ENCODE measurements at regions not wholly inside any gene's neighbourhood (a gene's known extent, or its start where the extent isn't known, plus 50 kb on each side); places are given as distances from the start of the nearest gene placed in this dataset.

GRCh38 chr14:85391455-85391854 is 138.5 kb upstream of the FLRT2 start:
- no peak overlapping the region for H2AFZ ChIP-seq (ENCODE audit: low read depth, low read length)
- H3K4me1 ChIP-seq (ENCODE audit: insufficient read depth, low read length) = peaks cover 5% of the 10 kb centered on the region; the same call in 1 of the 2 replicates
- no peak overlapping the region for H3K4me3 ChIP-seq (ENCODE audit: low read depth in 1 of 2, low read length in 2 of 2)
- no peak overlapping the region for H3K4me2 ChIP-seq (ENCODE audit: insufficient read depth, low read length)
- no peak overlapping the region for H3K27ac ChIP-seq (ENCODE audit: low read length)
- ATAC-seq (ENCODE audit: insufficient read depth, low read depth) (no peak), DNase-seq (no peak)
- H3K79me2 ChIP-seq (ENCODE audit: insufficient read depth, low read length) = no peaks in the 10 kb centered on the region
- H3K9ac ChIP-seq (ENCODE audit: low read depth, low read length) = no peak overlapping the region
- H3K9me3 ChIP-seq (ENCODE audit: insufficient read depth, low read length, severe bottlenecking) = no peaks in the 10 kb centered on the region
- TF ChIP-seq EZH2 (IDR thresholded peaks at IDR 0.05; ENCODE audit: borderline replicate concordance, low read depth, low read length, severe bottlenecking) (no peak), CTCF (IDR thresholded peaks at IDR 0.05; ENCODE audit: borderline replicate concordance, extremely low read depth, low read length, poor library complexity, severe bottlenecking) (no peak)
- no peaks in the 10 kb centered on the region for H3K27me3 ChIP-seq (ENCODE audit: insufficient read depth, low read length, poor library complexity)
- H3K36me3 ChIP-seq (ENCODE audit: insufficient read depth, low read length) = no peaks in the 10 kb centered on the region
- no peaks in the 10 kb centered on the region for H4K20me1 ChIP-seq (ENCODE audit: insufficient read depth, low read length)

DNA sequence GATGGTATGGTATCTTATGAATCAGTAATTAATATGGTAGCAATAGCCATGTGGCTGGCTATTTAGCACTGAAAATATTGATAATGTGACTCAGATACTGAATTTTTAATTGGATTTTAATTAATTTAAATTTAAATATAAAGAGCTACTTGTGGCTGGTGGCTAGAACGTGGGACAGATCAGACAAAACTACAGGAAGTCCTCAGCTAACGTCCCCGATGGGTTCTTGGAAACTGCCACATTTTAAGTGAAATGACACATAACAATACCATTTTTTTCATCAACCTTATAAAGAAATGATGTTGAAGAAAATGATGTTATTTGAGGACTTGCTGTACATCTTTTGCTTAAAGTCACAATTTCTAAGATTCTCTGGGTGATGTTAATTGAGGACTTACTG is 138.1 kb upstream of the FLRT2 start:
- Histone ChIP-seq H3K4me1 (ENCODE audit: insufficient read depth, low read length) (peaks cover 5% of the 10 kb centered on the region; the same call in 1 of the 2 replicates), H3K27me3 (ENCODE audit: insufficient read depth, low read length, poor library complexity) (no peaks in the 10 kb centered on the region), H3K4me2 (ENCODE audit: insufficient read depth, low read length) (no peak overlapping the region), H3K4me3 (ENCODE audit: low read depth in 1 of 2, low read length in 2 of 2) (no peak overlapping the region), H3K9me3 (ENCODE audit: insufficient read depth, low read length, severe bottlenecking) (no peaks in the 10 kb centered on the region), H3K79me2 (ENCODE audit: insufficient read depth, low read length) (no peaks in the 10 kb centered on the region), H3K27ac (ENCODE audit: low read length) (no peak overlapping the region), H3K36me3 (ENCODE audit: insufficient read depth, low read length) (no peaks in the 10 kb centered on the region), H2AFZ (ENCODE audit: low read depth, low read length) (no peak overlapping the region), H4K20me1 (ENCODE audit: insufficient read depth, low read length) (no peaks in the 10 kb centered on the region), H3K9ac (ENCODE audit: low read depth, low read length) (no peak overlapping the region)
- peak; percentile 5 for DNase-seq
- no peak for TF ChIP-seq CTCF (IDR thresholded peaks at IDR 0.05; ENCODE audit: borderline replicate concordance, extremely low read depth, low read length, poor library complexity, severe bottlenecking)
- TF ChIP-seq EZH2 (IDR thresholded peaks at IDR 0.05; ENCODE audit: borderline replicate concordance, low read depth, low read length, severe bottlenecking) = no peak
- ATAC-seq (ENCODE audit: insufficient read depth, low read depth) = no peak

DNA sequence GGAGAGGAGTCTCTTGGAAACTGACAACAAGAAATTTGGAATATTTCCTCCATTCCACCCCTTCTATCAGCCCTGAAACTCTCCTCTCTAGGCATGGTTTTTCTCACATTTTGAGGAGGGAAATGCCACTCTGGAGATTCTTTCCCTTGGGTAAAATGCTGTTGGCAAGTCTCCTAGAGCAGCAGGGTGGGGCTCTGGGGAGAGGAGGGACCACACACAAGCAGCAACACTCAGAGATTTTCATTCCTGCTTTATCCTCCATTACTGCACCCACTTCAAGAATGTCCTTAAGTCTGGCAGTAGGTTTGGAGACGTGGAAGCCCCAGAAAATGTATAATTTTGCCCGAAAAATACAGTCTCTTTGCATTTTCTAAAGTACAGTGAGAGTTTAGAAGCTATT is 130.8 kb upstream of the FLRT2 start:
- H4K20me1 ChIP-seq (ENCODE audit: insufficient read depth, low read length) = no peaks in the 10 kb centered on the region
- H3K27me3 ChIP-seq (ENCODE audit: insufficient read depth, low read length, poor library complexity) = no peaks in the 10 kb centered on the region
- ATAC-seq (ENCODE audit: insufficient read depth, low read depth) = no peak
- TF ChIP-seq CTCF (IDR thresholded peaks at IDR 0.05; ENCODE audit: borderline replicate concordance, extremely low read depth, low read length, poor library complexity, severe bottlenecking) (no peak), EZH2 (IDR thresholded peaks at IDR 0.05; ENCODE audit: borderline replicate concordance, low read depth, low read length, severe bottlenecking) (no peak)
- DNase-seq = no peak
- H3K9ac ChIP-seq (ENCODE audit: low read depth, low read length) = no peak overlapping the region
- no peak overlapping the region for H3K27ac ChIP-seq (ENCODE audit: low read length)
- H2AFZ ChIP-seq (ENCODE audit: low read depth, low read length) = no peak overlapping the region
- no peaks in the 10 kb centered on the region for H3K9me3 ChIP-seq (ENCODE audit: insufficient read depth, low read length, severe bottlenecking)
- no peaks in the 10 kb centered on the region for H3K4me1 ChIP-seq (ENCODE audit: insufficient read depth, low read length)
- H3K36me3 ChIP-seq (ENCODE audit: insufficient read depth, low read length) = no peaks in the 10 kb centered on the region
- no peak overlapping the region for H3K4me3 ChIP-seq (ENCODE audit: low read depth in 1 of 2, low read length in 2 of 2)
- no peak overlapping the region for H3K4me2 ChIP-seq (ENCODE audit: insufficient read depth, low read length)
- no peaks in the 10 kb centered on the region for H3K79me2 ChIP-seq (ENCODE audit: insufficient read depth, low read length)

GRCh38 chr14:85400678-85401077 is 129.3 kb upstream of the FLRT2 start:
- no peak for TF ChIP-seq CTCF (IDR thresholded peaks at IDR 0.05; ENCODE audit: borderline replicate concordance, extremely low read depth, low read length, poor library complexity, severe bottlenecking)
- TF ChIP-seq EZH2 (IDR thresholded peaks at IDR 0.05; ENCODE audit: borderline replicate concordance, low read depth, low read length, severe bottlenecking) = no peak

More at GRCh38 chr14:85400678-85401077, 129.3 kb upstream of the FLRT2 start:
- Histone ChIP-seq H3K36me3 (ENCODE audit: insufficient read depth, low read length) (no peaks in the 10 kb centered on the region), H3K79me2 (ENCODE audit: insufficient read depth, low read length) (no peaks in the 10 kb centered on the region), H2AFZ (ENCODE audit: low read depth, low read length) (no peak overlapping the region), H3K4me1 (ENCODE audit: insufficient read depth, low read length) (no peaks in the 10 kb centered on the region), H4K20me1 (ENCODE audit: insufficient read depth, low read length) (no peaks in the 10 kb centered on the region), H3K4me3 (ENCODE audit: low read depth in 1 of 2, low read length in 2 of 2) (no peak overlapping the region), H3K27me3 (ENCODE audit: insufficient read depth, low read length, poor library complexity) (no peaks in the 10 kb centered on the region), H3K9me3 (ENCODE audit: insufficient read depth, low read length, severe bottlenecking) (no peaks in the 10 kb centered on the region), H3K4me2 (ENCODE audit: insufficient read depth, low read length) (no peak overlapping the region), H3K27ac (ENCODE audit: low read length) (no peak overlapping the region), H3K9ac (ENCODE audit: low read depth, low read length) (no peak overlapping the region)
- ATAC-seq (ENCODE audit: insufficient read depth, low read depth) (no peak), DNase-seq (no peak)

All from DND-41 (cell line).